ENCODE measurements at regions not wholly inside any gene's neighbourhood (a gene's known extent, or its start where the extent isn't known, plus 50 kb on each side); places are given as distances from the start of the nearest gene placed in this dataset.

GRCh38 chr11:64457416-64458010 lies 98.2 kb upstream of the SLC22A11 start:
- DNase-seq, result no peak

- DNase-seq, result no peak
These were observed 96.7 kb upstream of the SLC22A11 start for GRCh38 chr11:64458997-64459396.

- no peak for DNase-seq
These were observed 96.1 kb upstream of the SLC22A11 start for GRCh38 chr11:64459609-64460008.

GRCh38 chr11:64461081-64461480 lies 94.7 kb upstream of the SLC22A11 start:
- DNase-seq, result no peak

GRCh38 chr11:64466115-64466718 lies 89.5 kb upstream of the SLC22A11 start:
- DNase-seq, result no peak

GRCh38 chr11:64469288-64469687 lies 86.5 kb upstream of the SLC22A11 start:
- DNase-seq, result no peak

- no peak for DNase-seq
These were observed 82.9 kb upstream of the SLC22A11 start for GRCh38 chr11:64472593-64473455.

- DNase-seq, result no peak
These were observed 81.1 kb upstream of the SLC22A11 start for GRCh38 chr11:64474680-64475079.

GRCh38 chr11:64475145-64475544 lies 80.6 kb upstream of the SLC22A11 start:
- DNase-seq, result no peak

GRCh38 chr11:64476881-64477280 lies 78.9 kb upstream of the SLC22A11 start:
- no peak for DNase-seq

GRCh38 chr11:64477675-64478074 lies 78.1 kb upstream of the SLC22A11 start:
- DNase-seq, result no peak

GRCh38 chr11:64482588-64482987 lies 73.2 kb upstream of the SLC22A11 start:
- DNase-seq, result no peak

- DNase-seq, result no peak
These were observed 71.3 kb upstream of the SLC22A11 start for GRCh38 chr11:64484191-64485022.

GRCh38 chr11:64485074-64485473 lies 70.7 kb upstream of the SLC22A11 start:
- no peak for DNase-seq

GRCh38 chr11:64489831-64490441 lies 65.8 kb upstream of the SLC22A11 start:
- peak; percentile 43 for DNase-seq

- no peak for DNase-seq
These were observed 65.1 kb upstream of the SLC22A11 start for GRCh38 chr11:64490562-64491216.

GRCh38 chr11:64492561-64492960 lies 63.2 kb upstream of the SLC22A11 start:
- no peak for DNase-seq

GRCh38 chr11:64498136-64498535 lies 57.6 kb upstream of the SLC22A11 start:
- DNase-seq, result no peak

- no peak for DNase-seq
These were observed 56.3 kb upstream of the SLC22A11 start for GRCh38 chr11:64499261-64500004.

GRCh38 chr11:64500176-64501013 lies 55.3 kb upstream of the SLC22A11 start:
- DNase-seq, result peak; percentile 55

Measured in NCI-H774 (cell line).